Suprapubic skin (tissue), 4 donors: ENCODE measurements at regions not wholly inside any gene's neighbourhood (a gene's known extent, or its start where the extent isn't known, plus 50 kb on each side); places are given as distances from the start of the nearest gene placed in this dataset.

Source experiments
- DNase-seq, 2 donors: peaks; one replicate each; pipeline ENCODE4 v3.0.0-alpha.2; 2019; ENCODE audit warnings: low spot score in 2 of 2
- H3K27ac ChIP-seq: fragments of 200-600 bp; sonication (generic); one replicate; pipeline ENCODE4 v1.5.1; 2019
- H3K27me3 ChIP-seq: fragments of 200-600 bp; sonication (generic); one replicate; pipeline ENCODE4 v1.5.1; 2019
- H3K36me3 ChIP-seq: fragments of 200-600 bp; sonication (generic); one replicate; pipeline ENCODE4 v1.5.1; 2019
- H3K4me1 ChIP-seq: fragments of 200-600 bp; sonication (generic); one replicate; pipeline ENCODE4 v1.5.1; 2019
- H3K4me3 ChIP-seq: fragments of 200-600 bp; sonication (generic); one replicate; pipeline ENCODE4 v1.5.1; 2019; ENCODE audit warnings: mild to moderate bottlenecking
- H3K9me3 ChIP-seq: fragments of 200-600 bp; sonication (generic); one replicate; pipeline ENCODE4 v1.5.1; 2019
- CTCF ChIP-seq, 2 donors: fragments of 200-600 bp in 1 of 2; fragments of 450-650 bp in 1 of 2; sonication (generic) in 1 of 2; IDR thresholded peaks; one replicate each; pipeline ENCODE4 v1.5.1; 2016 to 2019; ENCODE audit warnings: antibody characterized with exemption in 2 of 2, mild to moderate bottlenecking in 1 of 2, moderate library complexity in 1 of 2
- EP300 ChIP-seq: sonication (generic); formaldehyde crosslinking; IDR thresholded peaks from one replicate; pipeline ENCODE4 v1.6.1; 2017; ENCODE audit warnings: antibody characterized with exemption
- POLR2A ChIP-seq, 2 donors: fragments of 450-650 bp; IDR thresholded peaks; one replicate each; pipeline ENCODE4 v1.6.1; 2017; ENCODE audit warnings: antibody characterized with exemption in 2 of 2, mild to moderate bottlenecking in 2 of 2, moderate library complexity in 2 of 2
- POLR2AphosphoS5 ChIP-seq, 3 donors: sonication (generic); formaldehyde crosslinking; IDR thresholded peaks; one replicate each; pipeline ENCODE4 v1.6.1; 2017; ENCODE audit warnings: antibody characterized with exemption in 3 of 3
- whole genome bisulfite sequencing: methylation state at CpG from one replicate; pipeline ENCODE4 v1.1.5; 2018; 5-methylcytosine and 5-hydroxymethylcytosine counted together

- Histone ChIP-seq H3K27ac (no peak overlapping the region), H3K4me3 (no peak overlapping the region), H3K27me3 (no peaks in the 10 kb centered on the region), H3K9me3 (no peaks in the 10 kb centered on the region), H3K36me3 (no peaks in the 10 kb centered on the region), H3K4me1 (no peaks in the 10 kb centered on the region)
- 48% methylated on average over 4 of the region's 4 CpGs for WGBS
- DNase-seq, result no peak
- TF ChIP-seq CTCF (IDR thresholded peaks at IDR 0.05) (no peak), POLR2AphosphoS5 (IDR thresholded peaks at IDR 0.05) (no peak), EP300 (no peak), POLR2A (IDR thresholded peaks at IDR 0.05) (no peak)
These were observed 565.7 kb upstream of the FTMT start for GRCh38 chr5:121285801-121286521.

- H3K9me3 ChIP-seq, result no peaks in the 10 kb centered on the region
- H3K4me1 ChIP-seq, result no peaks in the 10 kb centered on the region
- no peaks in the 10 kb centered on the region for H3K27me3 ChIP-seq
- 86% methylated on average over 1 of the region's 1 CpG for WGBS
- no peaks in the 10 kb centered on the region for H3K36me3 ChIP-seq
- DNase-seq, result no peak
- no peak for TF ChIP-seq CTCF (IDR thresholded peaks at IDR 0.05)
- TF ChIP-seq EP300, result no peak
- TF ChIP-seq POLR2AphosphoS5 (IDR thresholded peaks at IDR 0.05), result no peak
- no peak for TF ChIP-seq POLR2A (IDR thresholded peaks at IDR 0.05)
- no peak overlapping the region for H3K27ac ChIP-seq
- H3K4me3 ChIP-seq, result no peak overlapping the region
These were observed 562.9 kb upstream of the FTMT start for GRCh38 chr5:121288781-121289180.

- no peaks in the 10 kb centered on the region for H3K4me1 ChIP-seq
- WGBS, result 40% methylated on average over 2 of the region's 2 CpGs
- no peak for TF ChIP-seq CTCF (IDR thresholded peaks at IDR 0.05)
- TF ChIP-seq POLR2A (IDR thresholded peaks at IDR 0.05), result no peak
- TF ChIP-seq EP300, result no peak
- no peak for TF ChIP-seq POLR2AphosphoS5 (IDR thresholded peaks at IDR 0.05)
These were observed 559.0 kb upstream of the FTMT start for GRCh38 chr5:121292664-121293063.

GRCh38 chr5:121296356-121296755 is 555.3 kb upstream of the FTMT start:
- DNase-seq, result no peak
- no peak overlapping the region for H3K27ac ChIP-seq
- H3K4me1 ChIP-seq, result no peaks in the 10 kb centered on the region
- TF ChIP-seq POLR2AphosphoS5 (IDR thresholded peaks at IDR 0.05) (no peak), POLR2A (IDR thresholded peaks at IDR 0.05) (no peak)
- H3K27me3 ChIP-seq, result no peaks in the 10 kb centered on the region
- H3K9me3 ChIP-seq, result no peaks in the 10 kb centered on the region
- H3K36me3 ChIP-seq, result no peaks in the 10 kb centered on the region
- H3K4me3 ChIP-seq, result no peak overlapping the region
- 48% methylated on average over 2 of the region's 2 CpGs for WGBS

More at GRCh38 chr5:121292664-121293063, 559.0 kb upstream of the FTMT start:
- no peaks in the 10 kb centered on the region for H3K9me3 ChIP-seq
- H3K4me3 ChIP-seq, result no peak overlapping the region
- no peaks in the 10 kb centered on the region for H3K27me3 ChIP-seq
- no peak overlapping the region for H3K27ac ChIP-seq
- H3K36me3 ChIP-seq, result no peaks in the 10 kb centered on the region
- no peak for DNase-seq

- H3K27me3 ChIP-seq, result no peaks in the 10 kb centered on the region
- H3K4me3 ChIP-seq, result no peak overlapping the region
- DNase-seq, result no peak
- H3K36me3 ChIP-seq, result no peaks in the 10 kb centered on the region
- TF ChIP-seq EP300, result no peak
- TF ChIP-seq CTCF (IDR thresholded peaks at IDR 0.05), result no peak
- no peak for TF ChIP-seq POLR2AphosphoS5 (IDR thresholded peaks at IDR 0.05)
- no peak for TF ChIP-seq POLR2A (IDR thresholded peaks at IDR 0.05)
- no peaks in the 10 kb centered on the region for H3K4me1 ChIP-seq
- H3K27ac ChIP-seq, result no peak overlapping the region
- 83% methylated on average over 3 of the region's 3 CpGs for WGBS
- H3K9me3 ChIP-seq, result no peaks in the 10 kb centered on the region
These were observed 552.5 kb upstream of the FTMT start for GRCh38 chr5:121299153-121299552.
